ENCODE measurements at regions not wholly inside any gene's neighbourhood (a gene's known extent, or its start where the extent isn't known, plus 50 kb on each side); places are given as distances from the start of the nearest gene placed in this dataset.

- TF ChIP-seq, protein P1, sequence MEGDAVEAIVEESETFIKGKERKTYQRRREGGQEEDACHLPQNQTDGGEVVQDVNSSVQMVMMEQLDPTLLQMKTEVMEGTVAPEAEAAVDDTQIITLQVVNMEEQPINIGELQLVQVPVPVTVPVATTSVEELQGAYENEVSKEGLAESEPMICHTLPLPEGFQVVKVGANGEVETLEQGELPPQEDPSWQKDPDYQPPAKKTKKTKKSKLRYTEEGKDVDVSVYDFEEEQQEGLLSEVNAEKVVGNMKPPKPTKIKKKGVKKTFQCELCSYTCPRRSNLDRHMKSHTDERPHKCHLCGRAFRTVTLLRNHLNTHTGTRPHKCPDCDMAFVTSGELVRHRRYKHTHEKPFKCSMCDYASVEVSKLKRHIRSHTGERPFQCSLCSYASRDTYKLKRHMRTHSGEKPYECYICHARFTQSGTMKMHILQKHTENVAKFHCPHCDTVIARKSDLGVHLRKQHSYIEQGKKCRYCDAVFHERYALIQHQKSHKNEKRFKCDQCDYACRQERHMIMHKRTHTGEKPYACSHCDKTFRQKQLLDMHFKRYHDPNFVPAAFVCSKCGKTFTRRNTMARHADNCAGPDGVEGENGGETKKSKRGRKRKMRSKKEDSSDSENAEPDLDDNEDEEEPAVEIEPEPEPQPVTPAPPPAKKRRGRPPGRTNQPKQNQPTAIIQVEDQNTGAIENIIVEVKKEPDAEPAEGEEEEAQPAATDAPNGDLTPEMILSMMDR (IDR thresholded peaks at IDR 0.05; ENCODE audit: control extremely low read depth in 1 of 3, insufficient read depth in 1 of 3, low read depth in 1 of 3, low read length in 3 of 3) = no peak
- no peak for TF ChIP-seq SIRT6 (IDR thresholded peaks at IDR 0.05; ENCODE audit: low read length)
- no peak for TF ChIP-seq GABPA (IDR thresholded peaks at IDR 0.05; ENCODE audit: borderline replicate concordance, insufficient read depth, low read length)
Observed at GRCh38 chr6:93136111-93136510, 283.2 kb downstream of the EPHA7 start (continued).

Measured in H1 (cell line).